Activated CD4-positive, alpha-beta T cell treated with anti-CD3 and anti-CD28 coated beads, Interleukin-2, amount 10 ng/mL, durations not matched to agents 7 days and 5 days (primary cell): ENCODE measurements at regions not wholly inside any gene's neighbourhood (a gene's known extent, or its start where the extent isn't known, plus 50 kb on each side); places are given as distances from the start of the nearest gene placed in this dataset.

ENCODE experiments used
- CTCF ChIA-PET: fragments of 350-600 bp; sonication (Branson Sonifier 250); formaldehyde crosslinking; loops from one replicate; lab custom pipeline; 2021; ENCODE audit warnings: antibody characterized with exemption; lab: Charles Lee
- POLR2A ChIA-PET: fragments of 350-600 bp; sonication (Branson Sonifier 250); formaldehyde crosslinking; loops from one replicate; lab custom pipeline; 2021; ENCODE audit warnings: antibody characterized with exemption; lab: Charles Lee
- DNase-seq: peaks from one replicate; pipeline ENCODE4 v3.0.0-alpha.2; 2020
- H3K27ac Mint-ChIP-seq: one replicate; pipeline ENCODE4 v1.8.0; 2021; ENCODE audit warnings: mild to moderate bottlenecking, moderate library complexity, mixed read lengths
- H3K27me3 Mint-ChIP-seq: one replicate; pipeline ENCODE4 v1.8.0; 2021; ENCODE audit warnings: mixed read lengths
- H3K36me3 Mint-ChIP-seq: one replicate; pipeline ENCODE4 v1.8.0; 2021; ENCODE audit warnings: low read depth, mixed read lengths
- H3K4me1 Mint-ChIP-seq: one replicate; pipeline ENCODE4 v1.8.0; 2021; ENCODE audit warnings: mixed read lengths
- H3K4me3 Mint-ChIP-seq: one replicate; pipeline ENCODE4 v1.8.0; 2021; ENCODE audit warnings: mild to moderate bottlenecking, moderate library complexity, mixed read lengths
- H3K9me3 Mint-ChIP-seq: one replicate; pipeline ENCODE4 v1.8.0; 2021; ENCODE audit warnings: mixed read lengths

GRCh38 chr10:4533621-4534020 is 292.4 kb upstream of the AKR1E2 start:
- ChIA-PET CTCF (no interaction called here), POLR2A (no interaction called here)
- Mint-ChIP-seq H3K9me3 (no peaks in the 10 kb centered on the region), H3K36me3 (no peaks in the 10 kb centered on the region), H3K27me3 (peaks cover 7% of the 10 kb centered on the region), H3K4me3 (no peak overlapping the region), H3K27ac (no peak overlapping the region), H3K4me1 (no peaks in the 10 kb centered on the region)
- no peak for DNase-seq

GRCh38 chr10:4532976-4533375 is 293.0 kb upstream of the AKR1E2 start:
- Mint-ChIP-seq H3K4me3 (no peak overlapping the region), H3K9me3 (no peaks in the 10 kb centered on the region), H3K27ac (no peak overlapping the region), H3K4me1 (no peaks in the 10 kb centered on the region), H3K36me3 (no peaks in the 10 kb centered on the region), H3K27me3 (peaks cover 8% of the 10 kb centered on the region)
- ChIA-PET POLR2A (no interaction called here), CTCF (no interaction called here)
- no peak for DNase-seq

GRCh38 chr10:4532467-4532866 is 293.5 kb upstream of the AKR1E2 start:
- ChIA-PET POLR2A (no interaction called here), CTCF (interaction anchor here (0.9 kb wide), 1 partner anchor 18 kb away, joined by 3 read pairs; no protein-coding TSS in a partner anchor)
- H3K36me3 Mint-ChIP-seq: no peaks in the 10 kb centered on the region
- H3K9me3 Mint-ChIP-seq: no peaks in the 10 kb centered on the region
- no peak overlapping the region for H3K27ac Mint-ChIP-seq
- H3K4me1 Mint-ChIP-seq: no peaks in the 10 kb centered on the region
- peaks cover 10% of the 10 kb centered on the region for H3K27me3 Mint-ChIP-seq
- no peak overlapping the region for H3K4me3 Mint-ChIP-seq
- DNase-seq: no peak

- no peak overlapping the region for H3K27ac Mint-ChIP-seq
Observed at GRCh38 chr10:4532011-4532410, 294.0 kb upstream of the AKR1E2 start.

GRCh38 chr10:4529266-4529665 is 296.7 kb upstream of the AKR1E2 start:
- ChIA-PET POLR2A (no interaction called here), CTCF (no interaction called here)
- Mint-ChIP-seq H3K36me3 (no peaks in the 10 kb centered on the region), H3K4me3 (no peak overlapping the region), H3K27ac (no peak overlapping the region), H3K4me1 (no peaks in the 10 kb centered on the region), H3K9me3 (no peaks in the 10 kb centered on the region), H3K27me3 (peaks cover 12% of the 10 kb centered on the region)
- DNase-seq: no peak

More at GRCh38 chr10:4532011-4532410, 294.0 kb upstream of the AKR1E2 start:
- no peaks in the 10 kb centered on the region for H3K9me3 Mint-ChIP-seq
- H3K4me1 Mint-ChIP-seq: no peaks in the 10 kb centered on the region
- H3K4me3 Mint-ChIP-seq: no peak overlapping the region
- DNase-seq: no peak
- POLR2A ChIA-PET: no interaction called here
- H3K36me3 Mint-ChIP-seq: no peaks in the 10 kb centered on the region
- H3K27me3 Mint-ChIP-seq: peaks cover 10% of the 10 kb centered on the region
- CTCF ChIA-PET: interaction anchor here (0.9 kb wide), 1 partner anchor 18 kb away, joined by 3 read pairs; no protein-coding TSS in a partner anchor

GRCh38 chr10:4527281-4527970 is 298.6 kb upstream of the AKR1E2 start:
- Mint-ChIP-seq H3K4me3 (no peak overlapping the region), H3K27me3 (peaks cover 9% of the 10 kb centered on the region), H3K27ac (no peak overlapping the region), H3K36me3 (no peaks in the 10 kb centered on the region), H3K4me1 (no peaks in the 10 kb centered on the region), H3K9me3 (no peaks in the 10 kb centered on the region)
- ChIA-PET CTCF (no interaction called here), POLR2A (no interaction called here)
- DNase-seq: no peak

- no peaks in the 10 kb centered on the region for H3K9me3 Mint-ChIP-seq
- H3K4me3 Mint-ChIP-seq: no peak overlapping the region
- no peak overlapping the region for H3K27ac Mint-ChIP-seq
- H3K27me3 Mint-ChIP-seq: peaks cover 7% of the 10 kb centered on the region
- DNase-seq: no peak
- H3K36me3 Mint-ChIP-seq: no peaks in the 10 kb centered on the region
- no peaks in the 10 kb centered on the region for H3K4me1 Mint-ChIP-seq
- CTCF ChIA-PET: no interaction called here
- POLR2A ChIA-PET: no interaction called here
Observed at GRCh38 chr10:4526311-4526731, 299.7 kb upstream of the AKR1E2 start.

- ChIA-PET CTCF (no interaction called here), POLR2A (no interaction called here)
- H3K9me3 Mint-ChIP-seq: no peaks in the 10 kb centered on the region
- no peak overlapping the region for H3K27ac Mint-ChIP-seq
- DNase-seq: no peak
- H3K4me1 Mint-ChIP-seq: no peaks in the 10 kb centered on the region
- no peak overlapping the region for H3K4me3 Mint-ChIP-seq
- H3K27me3 Mint-ChIP-seq: peaks cover 7% of the 10 kb centered on the region
- H3K36me3 Mint-ChIP-seq: no peaks in the 10 kb centered on the region
Observed at GRCh38 chr10:4525103-4525502, 300.9 kb upstream of the AKR1E2 start.

GRCh38 chr10:4522296-4523000 is 303.6 kb upstream of the AKR1E2 start:
- H3K27me3 Mint-ChIP-seq: peaks cover 14% of the 10 kb centered on the region
- no peak overlapping the region for H3K4me3 Mint-ChIP-seq
- no peaks in the 10 kb centered on the region for H3K9me3 Mint-ChIP-seq
- H3K27ac Mint-ChIP-seq: no peak overlapping the region
- POLR2A ChIA-PET: no interaction called here
- no peaks in the 10 kb centered on the region for H3K4me1 Mint-ChIP-seq
- DNase-seq: no peak
- no peaks in the 10 kb centered on the region for H3K36me3 Mint-ChIP-seq
- CTCF ChIA-PET: no interaction called here

GRCh38 chr10:4519658-4520402 is 306.2 kb upstream of the AKR1E2 start:
- no peak for DNase-seq
- H3K4me1 Mint-ChIP-seq: no peaks in the 10 kb centered on the region
- H3K27ac Mint-ChIP-seq: no peak overlapping the region
- ChIA-PET CTCF (no interaction called here), POLR2A (no interaction called here)
- no peaks in the 10 kb centered on the region for H3K36me3 Mint-ChIP-seq
- no peaks in the 10 kb centered on the region for H3K9me3 Mint-ChIP-seq
- H3K27me3 Mint-ChIP-seq: peaks cover 18% of the 10 kb centered on the region
- no peak overlapping the region for H3K4me3 Mint-ChIP-seq

- H3K4me1 Mint-ChIP-seq: peaks cover 9% of the 10 kb centered on the region
- DNase-seq: no peak
- no peak overlapping the region for H3K4me3 Mint-ChIP-seq
- H3K9me3 Mint-ChIP-seq: no peaks in the 10 kb centered on the region
- no peaks in the 10 kb centered on the region for H3K36me3 Mint-ChIP-seq
- peaks cover 18% of the 10 kb centered on the region for H3K27me3 Mint-ChIP-seq
- ChIA-PET POLR2A (no interaction called here), CTCF (no interaction called here)
- H3K27ac Mint-ChIP-seq: no peak overlapping the region
Observed at GRCh38 chr10:4517746-4518145, 308.3 kb upstream of the AKR1E2 start.

- no peaks in the 10 kb centered on the region for H3K36me3 Mint-ChIP-seq
- DNase-seq: no peak
- H3K4me3 Mint-ChIP-seq: no peak overlapping the region
- POLR2A ChIA-PET: no interaction called here
- no peaks in the 10 kb centered on the region for H3K9me3 Mint-ChIP-seq
- no peak overlapping the region for H3K27ac Mint-ChIP-seq
- H3K27me3 Mint-ChIP-seq: peaks cover 23% of the 10 kb centered on the region
- CTCF ChIA-PET: no interaction called here
- H3K4me1 Mint-ChIP-seq: peaks cover 9% of the 10 kb centered on the region
Observed at GRCh38 chr10:4515721-4516120, 310.3 kb upstream of the AKR1E2 start.
